Activated naive CD4-positive, alpha-beta T cell treated with anti-CD3 and anti-CD28 coated beads for 36 hours (primary cell): ENCODE measurements at regions not wholly inside any gene's neighbourhood (a gene's known extent, or its start where the extent isn't known, plus 50 kb on each side); places are given as distances from the start of the nearest gene placed in this dataset.
A peak's percentile ranks its signal among the peaks of the same experiment; 100 is the strongest.

Experiments
- CTCF ChIA-PET: fragments of 350-600 bp; sonication (Branson Sonifier 250); formaldehyde crosslinking; loops from one replicate; lab custom pipeline; 2021; ENCODE audit warnings: antibody characterized with exemption; lab: Charles Lee
- DNase-seq: peaks from one replicate; pipeline ENCODE4 v3.0.0-alpha.2; 2020
- H3K27ac Mint-ChIP-seq: one replicate; pipeline ENCODE4 v1.8.0; 2021; ENCODE audit warnings: mild to moderate bottlenecking, mixed read lengths
- H3K27me3 Mint-ChIP-seq: one replicate; pipeline ENCODE4 v1.8.0; 2021; ENCODE audit warnings: low read depth, mixed read lengths
- H3K36me3 Mint-ChIP-seq: one replicate; pipeline ENCODE4 v1.8.0; 2021; ENCODE audit warnings: low read depth, mixed read lengths
- H3K4me1 Mint-ChIP-seq: one replicate; pipeline ENCODE4 v1.8.0; 2021; ENCODE audit warnings: low read depth, mixed read lengths
- H3K4me3 Mint-ChIP-seq: one replicate; pipeline ENCODE4 v1.8.0; 2021; ENCODE audit warnings: mild to moderate bottlenecking, moderate library complexity, mixed read lengths
- H3K9me3 Mint-ChIP-seq: one replicate; pipeline ENCODE4 v1.8.0; 2021; ENCODE audit warnings: mixed read lengths
- intact Hi-C: fragments of 100-400 bp; cut with micrococcal nuclease; formaldehyde crosslinking; loops from one replicate; pipeline ENCODE4 v1.15.1; 2023

DNA sequence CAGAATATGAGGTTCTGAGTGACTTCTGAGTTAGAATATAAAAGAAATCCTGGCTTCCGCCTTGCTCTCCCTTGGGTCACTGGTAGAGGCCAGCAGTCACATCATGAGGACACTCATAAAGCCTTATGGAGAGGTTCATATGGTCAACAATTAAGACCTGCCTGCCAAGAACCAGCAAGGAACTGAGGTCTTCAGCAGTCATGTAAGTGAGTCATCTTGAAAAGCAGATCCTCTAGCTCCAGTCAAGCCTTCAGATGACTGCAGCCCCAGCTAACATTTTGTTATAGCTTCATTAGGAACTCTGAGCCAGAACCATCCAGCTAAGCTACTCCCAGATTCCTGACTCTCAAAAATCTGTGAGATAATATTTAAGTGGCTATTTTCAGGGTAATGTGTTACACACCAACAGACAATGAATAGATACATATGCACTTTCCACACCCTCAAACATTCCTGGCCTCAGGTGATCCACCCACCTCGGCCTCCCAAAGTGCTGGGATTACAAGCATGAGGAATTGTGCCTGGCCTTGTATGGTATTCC, 447.2 kb downstream of the SHQ1 start:
- H3K9me3 Mint-ChIP-seq = no peaks in the 10 kb centered on the region

DNA sequence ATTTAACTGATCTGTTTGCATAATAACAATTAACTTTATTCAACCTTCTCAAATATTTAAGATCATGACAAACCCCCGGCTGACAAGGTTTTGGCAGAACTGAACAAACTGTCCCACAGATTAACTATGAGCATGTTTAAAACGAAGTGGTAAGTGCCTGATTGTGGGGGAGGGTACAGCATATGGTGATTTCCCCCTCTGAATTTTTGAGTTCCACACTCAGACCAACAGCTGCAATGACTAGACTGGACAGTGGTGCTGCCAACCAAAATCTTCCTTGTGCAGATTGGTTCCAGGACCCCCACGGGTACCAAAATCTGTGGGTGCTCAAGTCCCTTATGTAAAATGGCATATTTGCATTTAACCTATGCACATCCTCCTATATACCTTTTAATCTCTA, 449.5 kb downstream of the SHQ1 start:
- Mint-ChIP-seq H3K36me3 (no peaks in the 10 kb centered on the region), H3K27me3 (no peaks in the 10 kb centered on the region), H3K4me1 (peaks cover 53% of the 10 kb centered on the region), H3K9me3 (no peaks in the 10 kb centered on the region), H3K4me3 (no peak overlapping the region), H3K27ac (no peak overlapping the region)
- no peak for DNase-seq
- intact Hi-C loops = no loop called here
- CTCF ChIA-PET = no interaction called here

More for the DNA sequence above, 447.2 kb downstream of the SHQ1 start:
- H3K27ac Mint-ChIP-seq = no peak overlapping the region
- intact Hi-C loops = no loop called here
- no peaks in the 10 kb centered on the region for H3K36me3 Mint-ChIP-seq
- H3K4me1 Mint-ChIP-seq = peaks cover 64% of the 10 kb centered on the region
- no peaks in the 10 kb centered on the region for H3K27me3 Mint-ChIP-seq
- H3K4me3 Mint-ChIP-seq = no peak overlapping the region
- no peak for DNase-seq
- CTCF ChIA-PET = no interaction called here

DNA sequence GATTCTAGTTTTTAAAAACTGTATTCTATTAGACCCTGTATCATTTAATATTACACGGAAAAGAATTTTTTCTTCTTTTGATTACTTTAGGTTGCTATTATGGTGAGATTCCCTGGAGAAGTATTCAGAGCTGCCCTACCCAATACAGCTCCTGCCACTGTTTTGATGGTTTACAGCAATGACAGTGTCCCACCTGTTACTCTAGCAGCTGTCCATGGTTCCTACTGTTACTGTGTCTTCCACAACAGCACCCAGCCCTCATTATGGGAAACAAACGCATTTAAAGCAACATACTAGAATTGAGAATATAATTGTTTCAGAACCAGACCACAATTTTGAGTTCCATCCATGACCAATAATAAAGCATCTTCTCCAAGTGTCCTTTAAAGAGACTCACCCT, 450.7 kb downstream of the SHQ1 start:
- no peak overlapping the region for H3K27ac Mint-ChIP-seq
- no peaks in the 10 kb centered on the region for H3K36me3 Mint-ChIP-seq
- DNase-seq = no peak
- no peak overlapping the region for H3K4me3 Mint-ChIP-seq
- H3K9me3 Mint-ChIP-seq = no peaks in the 10 kb centered on the region
- intact Hi-C loops = no loop called here
- H3K4me1 Mint-ChIP-seq = peaks cover 47% of the 10 kb centered on the region
- no peaks in the 10 kb centered on the region for H3K27me3 Mint-ChIP-seq
- CTCF ChIA-PET = no interaction called here

DNA sequence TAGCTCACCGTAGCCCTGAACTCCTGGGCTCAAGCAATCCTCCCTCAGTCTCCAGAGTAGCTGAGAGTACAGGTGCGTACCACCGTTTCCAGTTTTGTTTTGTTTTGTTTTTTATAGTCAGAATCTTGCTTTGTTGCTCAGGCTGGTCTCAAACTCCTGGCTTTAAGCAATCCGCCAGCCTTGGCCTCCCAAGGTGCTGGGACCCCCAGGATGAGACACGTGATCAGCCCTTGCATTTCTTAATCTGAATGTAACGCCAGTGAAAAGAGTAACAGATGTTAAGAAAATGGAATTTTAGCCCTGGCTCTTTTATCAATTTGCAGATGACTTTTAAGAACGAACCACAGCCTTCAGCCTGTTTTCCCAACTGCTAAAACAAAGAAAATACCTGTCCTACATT, 451.3 kb downstream of the SHQ1 start:
- Mint-ChIP-seq H3K27ac (no peak overlapping the region), H3K9me3 (no peaks in the 10 kb centered on the region), H3K4me1 (peaks cover 47% of the 10 kb centered on the region), H3K36me3 (no peaks in the 10 kb centered on the region), H3K4me3 (no peak overlapping the region), H3K27me3 (no peaks in the 10 kb centered on the region)
- intact Hi-C loops = no loop called here
- no peak for DNase-seq
- CTCF ChIA-PET = no interaction called here

DNA sequence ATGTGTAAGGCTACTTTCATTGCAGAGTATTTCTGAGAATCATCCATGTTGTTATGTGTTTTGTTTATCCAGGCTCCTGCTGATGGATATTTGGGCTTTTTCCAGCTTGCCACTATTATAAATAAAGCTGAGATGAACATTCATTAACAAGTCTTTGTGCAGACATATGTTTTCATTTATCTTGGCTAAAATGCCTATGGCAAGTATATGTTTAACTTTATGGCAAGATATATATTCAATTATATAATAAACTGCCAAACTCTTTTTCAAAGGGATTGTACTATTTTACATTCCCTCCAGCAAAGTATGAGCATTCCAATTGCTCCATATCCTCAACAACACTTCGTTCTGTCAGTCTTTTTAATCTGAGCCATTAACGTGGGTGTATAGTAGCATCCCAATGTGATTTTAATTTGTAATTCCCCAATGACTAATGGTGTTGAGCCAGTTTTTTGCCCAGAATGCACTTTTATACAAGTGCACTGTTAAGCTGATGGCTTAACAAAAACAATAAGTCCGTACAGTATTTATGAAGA, 452.4 kb downstream of the SHQ1 start:
- H3K27ac Mint-ChIP-seq = no peak overlapping the region
- H3K27me3 Mint-ChIP-seq = no peaks in the 10 kb centered on the region
- peaks cover 42% of the 10 kb centered on the region for H3K4me1 Mint-ChIP-seq
- H3K36me3 Mint-ChIP-seq = no peaks in the 10 kb centered on the region
- DNase-seq = no peak
- no peak overlapping the region for H3K4me3 Mint-ChIP-seq
- H3K9me3 Mint-ChIP-seq = no peaks in the 10 kb centered on the region
- CTCF ChIA-PET = no interaction called here
- intact Hi-C loops = no loop called here

DNA sequence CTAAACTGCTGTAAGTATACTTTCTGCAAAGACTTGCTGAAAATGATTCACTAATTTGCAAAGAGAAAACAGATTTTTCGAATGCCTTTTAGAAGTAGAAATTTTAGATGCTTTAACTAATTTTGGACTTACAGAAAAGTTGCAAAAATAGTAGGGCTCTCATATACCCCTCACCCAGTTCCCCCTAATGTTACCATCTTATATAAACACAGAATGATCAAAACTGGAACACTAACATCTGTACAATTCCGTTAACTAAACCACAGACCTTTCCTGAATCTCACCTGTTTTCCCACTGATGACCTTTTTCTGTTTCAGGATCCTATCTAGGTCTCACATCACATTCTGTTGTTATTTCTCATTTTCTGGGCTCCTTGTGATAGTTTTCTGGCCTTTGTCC, 454.8 kb downstream of the SHQ1 start:
- Mint-ChIP-seq H3K4me1 (peaks cover 44% of the 10 kb centered on the region), H3K27ac (no peak overlapping the region), H3K36me3 (no peaks in the 10 kb centered on the region), H3K4me3 (no peak overlapping the region), H3K9me3 (no peaks in the 10 kb centered on the region), H3K27me3 (no peaks in the 10 kb centered on the region)
- no peak for DNase-seq
- intact Hi-C loops = no loop called here
- CTCF ChIA-PET = interaction anchor here (1.2 kb wide), 1 partner anchor 18 kb away, joined by 3 read pairs; no protein-coding TSS in a partner anchor

DNA sequence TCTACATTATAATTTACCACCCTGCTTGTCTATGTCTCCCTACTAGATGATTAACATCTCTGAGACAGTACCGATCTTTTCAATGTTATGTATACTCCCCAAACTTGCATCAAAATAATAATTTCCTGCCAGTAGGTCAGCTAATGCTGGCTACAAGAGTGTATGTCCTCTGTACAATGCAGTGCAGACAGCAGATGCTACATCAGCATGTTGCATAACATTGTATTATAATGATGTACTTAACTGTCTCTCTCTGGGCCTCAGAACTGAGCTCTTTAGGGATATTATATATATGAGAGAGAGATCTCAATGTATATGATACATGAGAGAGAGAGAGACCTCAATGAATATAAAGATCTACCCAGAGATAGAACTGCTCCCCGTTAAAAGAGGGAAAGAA, 456.6 kb downstream of the SHQ1 start:
- intact Hi-C loops = loop anchor here (2.0 kb wide), 1 partner anchor 27 kb away; no protein-coding TSS in a partner anchor
- Mint-ChIP-seq H3K27me3 (no peaks in the 10 kb centered on the region), H3K9me3 (no peaks in the 10 kb centered on the region), H3K4me3 (no peak overlapping the region), H3K4me1 (peaks cover 46% of the 10 kb centered on the region), H3K36me3 (no peaks in the 10 kb centered on the region), H3K27ac (no peak overlapping the region)
- CTCF ChIA-PET = interaction anchor here (0.6 kb wide), 1 partner anchor 61 kb away, joined by 3 read pairs; no protein-coding TSS in a partner anchor
- no peak for DNase-seq

DNA sequence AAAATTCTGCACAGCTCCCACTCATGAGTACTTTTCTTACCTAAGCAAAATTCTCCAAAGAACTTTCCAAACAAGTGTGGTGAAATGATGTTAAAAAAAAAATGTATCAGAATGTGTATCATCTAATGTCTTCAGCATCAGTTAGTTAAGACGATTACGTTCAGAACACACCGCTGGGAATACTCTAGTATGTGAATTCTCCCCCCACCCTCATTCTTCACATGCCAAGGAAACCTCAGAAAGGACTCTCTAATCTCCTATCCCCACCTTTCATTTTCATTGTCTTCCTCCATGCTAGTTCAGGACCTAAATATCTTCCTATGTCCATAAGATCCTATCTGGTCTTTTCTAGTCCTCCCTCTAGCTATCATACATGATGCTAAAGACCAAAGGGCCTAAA, 457.4 kb downstream of the SHQ1 start:
- CTCF ChIA-PET = no interaction called here
- Mint-ChIP-seq H3K4me3 (no peak overlapping the region), H3K27ac (no peak overlapping the region), H3K4me1 (peaks cover 47% of the 10 kb centered on the region), H3K27me3 (no peaks in the 10 kb centered on the region), H3K36me3 (no peaks in the 10 kb centered on the region), H3K9me3 (no peaks in the 10 kb centered on the region)
- no peak for DNase-seq
- intact Hi-C loops = loop anchor here (2.0 kb wide), 1 partner anchor 28 kb away; no protein-coding TSS in a partner anchor

DNA sequence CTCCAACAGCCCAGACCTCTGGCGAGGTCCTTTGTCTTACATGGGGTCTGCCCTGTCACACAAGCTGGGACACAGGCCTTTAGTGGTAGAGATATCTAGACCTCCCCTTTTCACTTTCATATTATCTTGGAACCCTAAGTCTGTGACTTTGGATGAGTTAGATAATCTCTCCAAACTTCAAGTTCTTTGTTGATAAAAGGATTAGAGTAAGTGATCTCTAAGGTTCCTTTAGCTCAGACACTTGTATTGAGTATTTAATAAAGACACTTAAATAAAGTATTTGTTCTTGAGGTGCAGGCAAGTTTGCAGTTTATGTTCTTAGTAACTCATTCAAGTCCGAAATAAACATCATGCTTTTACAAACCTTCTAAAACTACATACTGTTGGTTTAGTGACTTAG, 459.6 kb downstream of the SHQ1 start:
- no peak for DNase-seq
- Mint-ChIP-seq H3K27ac (no peak overlapping the region), H3K36me3 (peaks cover 2% of the 10 kb centered on the region), H3K4me1 (peaks cover 64% of the 10 kb centered on the region), H3K27me3 (no peaks in the 10 kb centered on the region), H3K9me3 (no peaks in the 10 kb centered on the region), H3K4me3 (no peak overlapping the region)
- intact Hi-C loops = no loop called here
- CTCF ChIA-PET = interaction anchor here (0.6 kb wide), 1 partner anchor 223 kb away, joined by 3 read pairs; no protein-coding TSS in a partner anchor

DNA sequence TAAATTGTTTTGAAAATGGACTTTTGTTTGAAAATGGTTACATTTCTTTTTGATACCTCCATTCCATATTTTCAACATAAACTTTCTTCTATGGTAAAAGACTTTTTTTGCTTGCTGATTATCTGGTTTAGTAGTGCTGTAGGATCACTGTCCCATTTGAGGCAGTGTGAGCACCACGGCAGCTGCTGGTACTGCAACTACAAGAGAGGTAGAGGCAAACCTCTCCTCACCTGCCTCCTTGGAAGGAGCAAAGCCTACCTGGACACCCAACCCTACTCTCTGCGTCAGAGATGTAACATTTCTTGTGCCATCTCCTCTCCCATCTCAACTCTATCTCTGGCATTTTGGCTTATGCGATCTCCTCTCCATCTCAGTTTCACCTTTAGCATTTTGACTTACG, 460.1 kb downstream of the SHQ1 start:
- no peak for DNase-seq
- Mint-ChIP-seq H3K4me3 (no peak overlapping the region), H3K27me3 (no peaks in the 10 kb centered on the region), H3K4me1 (peaks cover 68% of the 10 kb centered on the region), H3K36me3 (peaks cover 2% of the 10 kb centered on the region), H3K9me3 (no peaks in the 10 kb centered on the region), H3K27ac (no peak overlapping the region)
- CTCF ChIA-PET = interaction anchor here (0.7 kb wide), 1 partner anchor 91 kb away, joined by 3 read pairs; no protein-coding TSS in a partner anchor
- intact Hi-C loops = no loop called here

DNA sequence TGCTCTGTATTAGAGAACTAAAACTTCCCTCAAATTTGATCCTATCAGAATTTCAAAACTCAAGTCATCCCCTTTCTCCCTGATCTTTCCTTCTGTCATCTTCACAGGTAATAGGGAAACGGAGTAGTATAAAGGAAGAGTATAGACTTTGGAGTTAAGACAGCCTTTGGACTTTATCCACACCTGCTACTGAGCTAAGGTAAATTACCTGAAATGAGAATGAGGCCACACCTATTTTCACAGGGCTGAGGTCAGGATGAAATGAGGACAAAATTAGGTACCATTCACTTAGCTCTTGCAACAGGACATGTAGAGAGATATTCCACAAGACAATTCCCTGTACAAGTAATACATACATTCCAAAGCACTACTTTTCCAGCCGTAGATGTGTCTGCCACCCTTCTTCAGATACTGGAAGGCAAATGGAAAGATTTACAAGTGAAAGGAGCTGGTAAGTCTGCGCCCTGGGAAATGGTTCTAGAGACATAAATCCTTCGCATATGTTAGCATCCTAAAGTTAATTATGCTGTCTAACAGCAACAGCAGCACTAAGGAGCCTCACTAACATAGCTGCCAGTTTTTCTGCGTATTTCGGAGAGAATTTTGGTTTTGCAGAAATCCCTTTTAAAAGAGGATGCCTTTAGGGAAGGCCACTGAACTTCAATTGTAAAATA, 461.8 kb downstream of the SHQ1 start:
- intact Hi-C loops = no loop called here
- Mint-ChIP-seq H3K4me3 (no peak overlapping the region), H3K4me1 (peaks cover 83% of the 10 kb centered on the region), H3K27me3 (no peaks in the 10 kb centered on the region), H3K9me3 (no peaks in the 10 kb centered on the region), H3K36me3 (peaks cover 2% of the 10 kb centered on the region), H3K27ac (no peak overlapping the region)
- DNase-seq = no peak
- CTCF ChIA-PET = interaction anchor here (0.6 kb wide), 1 partner anchor 436 kb away, joined by 3 read pairs; no protein-coding TSS in a partner anchor

DNA sequence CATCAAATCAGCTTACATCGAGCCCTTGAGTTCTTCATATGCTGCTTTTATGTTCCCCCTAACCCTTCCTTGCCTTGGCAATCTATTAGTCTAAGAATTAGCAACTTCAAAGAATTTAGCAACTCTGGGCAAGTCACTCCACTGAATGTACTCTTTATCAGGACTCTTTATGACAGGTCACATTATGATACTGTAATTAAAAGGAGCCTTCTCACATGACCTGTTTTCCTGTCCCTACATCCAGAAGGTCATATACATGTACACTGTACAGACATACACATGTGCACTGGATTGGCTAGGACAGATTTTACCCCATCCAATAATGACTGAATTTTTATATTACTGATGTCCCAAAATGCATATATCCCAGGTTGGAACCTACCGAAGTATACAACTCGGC, 463.1 kb downstream of the SHQ1 start:
- H3K4me3 Mint-ChIP-seq = no peak overlapping the region
- peaks cover 90% of the 10 kb centered on the region for H3K4me1 Mint-ChIP-seq
- H3K9me3 Mint-ChIP-seq = no peaks in the 10 kb centered on the region
- no peak for DNase-seq
- no peak overlapping the region for H3K27ac Mint-ChIP-seq
- H3K36me3 Mint-ChIP-seq = peaks cover 3% of the 10 kb centered on the region
- H3K27me3 Mint-ChIP-seq = no peaks in the 10 kb centered on the region
- CTCF ChIA-PET = no interaction called here
- intact Hi-C loops = loop anchor here (2.0 kb wide), 1 partner anchor 24 kb away; no protein-coding TSS in a partner anchor

DNA sequence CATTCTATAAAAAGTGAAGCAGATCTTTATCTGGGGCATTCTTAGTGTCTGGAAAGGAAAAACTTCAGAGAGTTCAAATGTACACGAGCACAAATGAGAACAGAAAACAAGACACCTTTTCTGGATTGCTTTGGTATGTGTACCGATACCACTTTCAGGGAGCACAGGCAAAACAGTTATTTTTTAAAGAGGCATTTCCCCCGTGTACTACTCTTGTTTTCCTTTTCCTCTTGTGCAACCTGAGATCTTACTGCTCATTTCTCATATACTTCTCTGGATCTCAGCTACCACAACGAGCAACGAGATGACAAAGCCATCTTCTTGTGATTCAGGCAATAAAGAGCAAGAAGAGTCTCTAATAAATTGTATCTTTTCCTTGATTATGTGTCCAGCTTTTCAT, 463.6 kb downstream of the SHQ1 start:
- Mint-ChIP-seq H3K9me3 (no peaks in the 10 kb centered on the region), H3K36me3 (peaks cover 3% of the 10 kb centered on the region), H3K4me1 (peaks cover 87% of the 10 kb centered on the region), H3K27me3 (no peaks in the 10 kb centered on the region), H3K27ac (no peak overlapping the region), H3K4me3 (no peak overlapping the region)
- CTCF ChIA-PET = no interaction called here
- DNase-seq = peak; percentile 20
- intact Hi-C loops = loop anchor here (2.0 kb wide), 1 partner anchor 24 kb away; no protein-coding TSS in a partner anchor
